ENCODE measurements at regions not wholly inside any gene's neighbourhood (a gene's known extent, or its start where the extent isn't known, plus 50 kb on each side); places are given as distances from the start of the nearest gene placed in this dataset.
A peak's percentile ranks its signal among the peaks of the same experiment; 100 is the strongest.
"Not testable (repeated sequence)": the region's sequence is repeated elsewhere in the genome, so short reads cannot be mapped to it uniquely, and the experiment has no call there.

DNA sequence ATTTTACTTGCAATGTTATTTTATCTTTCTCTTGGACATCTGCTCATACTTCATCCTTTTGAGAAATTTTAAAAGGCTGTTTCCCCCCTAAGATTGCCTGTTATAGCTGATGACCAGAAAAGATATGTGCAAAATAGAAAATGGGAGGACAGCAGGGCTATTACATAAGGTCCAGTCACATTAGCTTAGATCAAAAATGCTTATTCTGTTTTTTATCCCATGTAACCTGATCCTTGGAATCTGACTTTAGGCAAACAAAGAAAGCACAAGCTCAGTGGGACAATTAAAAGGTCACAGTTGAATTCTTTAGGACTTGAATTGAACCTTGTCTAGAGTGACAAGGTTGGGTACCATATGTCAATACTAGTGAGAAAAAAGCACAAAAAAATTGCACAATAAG, 65.1 kb upstream of the TRHDE start:
- no peak overlapping the region for H3K4me3 ChIP-seq (ENCODE audit: low read depth, low read length)
- DNase-seq (ENCODE audit: low read depth), result no peak
- no peak for TF ChIP-seq CTCF (conservative IDR thresholded peaks at IDR 0.05; ENCODE audit: low read depth, low read length)

GRCh38 chr12:72207486-72208409, 64.4 kb upstream of the TRHDE start:
- TF ChIP-seq CTCF (conservative IDR thresholded peaks at IDR 0.05; ENCODE audit: low read depth, low read length), result no peak
- DNase-seq (ENCODE audit: low read depth), result no peak
- H3K4me3 ChIP-seq (ENCODE audit: low read depth, low read length), result no peak overlapping the region

GRCh38 chr12:72209086-72209485, 63.1 kb upstream of the TRHDE start:
- no peak for TF ChIP-seq CTCF (conservative IDR thresholded peaks at IDR 0.05; ENCODE audit: low read depth, low read length)
- no peak overlapping the region for H3K4me3 ChIP-seq (ENCODE audit: low read depth, low read length)
- DNase-seq (ENCODE audit: low read depth), result no peak

- no peak for TF ChIP-seq CTCF (conservative IDR thresholded peaks at IDR 0.05; ENCODE audit: low read depth, low read length)
- H3K4me3 ChIP-seq (ENCODE audit: low read depth, low read length), result no peak overlapping the region
- DNase-seq (ENCODE audit: low read depth), result peak; percentile 12
Observed at GRCh38 chr12:72214163-72214562, 58.0 kb upstream of the TRHDE start.

- DNase-seq (ENCODE audit: low read depth); H3K4me3 ChIP-seq (ENCODE audit: low read depth, low read length): not testable (repeated sequence)
Observed at GRCh38 chr12:72215287-72215686, 56.9 kb upstream of the TRHDE start.

GRCh38 chr12:72219937-72220336, 52.2 kb upstream of the TRHDE start:
- H3K4me3 ChIP-seq (ENCODE audit: low read depth, low read length), result no peak overlapping the region
- TF ChIP-seq CTCF (conservative IDR thresholded peaks at IDR 0.05; ENCODE audit: low read depth, low read length), result no peak
- DNase-seq (ENCODE audit: low read depth), result no peak

All from choroid plexus epithelial cell (primary cell).